Neural cell (in vitro differentiated cells): ENCODE measurements at regions not wholly inside any gene's neighbourhood (a gene's known extent, or its start where the extent isn't known, plus 50 kb on each side); places are given as distances from the start of the nearest gene placed in this dataset.

Experiments used
- H2AFZ ChIP-seq: fragments of 200-600, 300-800 bp; sonication (generic), shearing (Covaris generic); 2 replicates; pipeline ENCODE4 v1.6.0; 2014; ENCODE audit warnings: low read depth, mild to moderate bottlenecking, antibody characterized with exemption, low read length, moderate library complexity
- H3F3A ChIP-seq: fragments of 200-600 bp; shearing (Covaris generic); 2 replicates; pipeline ENCODE4 v1.6.1; 2016; ENCODE audit warnings: mild to moderate bottlenecking, moderate library complexity, mixed read lengths, antibody characterized with exemption, low read length; ENCODE audit not compliant: insufficient read depth, poor library complexity, severe bottlenecking
- H3K27ac ChIP-seq: fragments of 200-600, 300-800 bp; sonication (generic), shearing (Covaris generic); 2 replicates; pipeline ENCODE4 v1.5.1; 2014; ENCODE audit warnings: mild to moderate bottlenecking, low read length, moderate library complexity
- H3K27me3 ChIP-seq: fragments of 300-800, 200-600 bp; sonication (generic), shearing (Covaris generic); 2 replicates; pipeline ENCODE4 v1.6.0; 2014; ENCODE audit warnings: mild to moderate bottlenecking, low read depth, low read length, moderate library complexity; ENCODE audit not compliant: insufficient read depth
- H3K36me3 ChIP-seq: fragments of 300-800, 200-600 bp; sonication (generic), shearing (Covaris generic); 2 replicates; pipeline ENCODE4 v1.5.1; 2014; ENCODE audit warnings: mild to moderate bottlenecking, antibody characterized with exemption, low read length, moderate library complexity; ENCODE audit not compliant: insufficient read depth
- H3K4me2 ChIP-seq: fragments of 300-800, 200-600 bp; sonication (generic), shearing (Covaris generic); 2 replicates; pipeline ENCODE4 v1.6.0; 2014; ENCODE audit warnings: mild to moderate bottlenecking, low read length
- H3K4me3 ChIP-seq: fragments of 300-800, 200-600 bp; sonication (generic), shearing (Covaris generic); 2 replicates; pipeline ENCODE4 v1.5.1; 2014; ENCODE audit warnings: mild to moderate bottlenecking, low read length, moderate library complexity
- H3K79me2 ChIP-seq: fragments of 200-600 bp; shearing (Covaris generic); replicated peaks from 2 replicates; pipeline ENCODE4 v1.6.0; 2014; ENCODE audit warnings: mild to moderate bottlenecking, low read length, moderate library complexity; ENCODE audit not compliant: insufficient read depth
- H3K9ac ChIP-seq: fragments of 300-800, 200-600 bp; sonication (generic), shearing (Covaris generic); 2 replicates; pipeline ENCODE4 v1.6.1; 2016; ENCODE audit warnings: mild to moderate bottlenecking, low read length, mixed read lengths
- H3K9me2 ChIP-seq: fragments of 200-600 bp; shearing (Covaris generic); 2 replicates; pipeline ENCODE4 v1.6.1; 2016; ENCODE audit warnings: mild to moderate bottlenecking, low read length, mixed read lengths; ENCODE audit not compliant: insufficient read depth
- H3K9me3 ChIP-seq: fragments of 200-600, 300-800 bp; sonication (generic), shearing (Covaris generic); 2 replicates; pipeline ENCODE4 v1.6.1; 2016; ENCODE audit warnings: mild to moderate bottlenecking, mixed run types, low read length, moderate library complexity, mixed read lengths
- H4K20me1 ChIP-seq: fragments of 200-600 bp; shearing (Covaris generic); 2 replicates; pipeline ENCODE4 v1.6.1; 2016; ENCODE audit warnings: mild to moderate bottlenecking, mixed run types; ENCODE audit not compliant: insufficient read depth
- EP300 ChIP-seq: fragments of 450-650 bp; conservative IDR thresholded peaks from 2 replicates; pipeline ENCODE4 v1.6.1; 2014; ENCODE audit warnings: antibody characterized with exemption, mild to moderate bottlenecking, moderate library complexity; ENCODE audit not compliant: poor library complexity, severe bottlenecking
- EZH2 ChIP-seq: fragments of 200-600, 300-800 bp; shearing (Covaris generic), sonication (generic); IDR thresholded peaks from 2 replicates; pipeline ENCODE4 v1.6.1; 2014; ENCODE audit warnings: antibody characterized with exemption, low read length, borderline replicate concordance, mild to moderate bottlenecking; ENCODE audit not compliant: insufficient read depth, poor library complexity, severe bottlenecking
- MXI1 ChIP-seq: fragments of 450-650 bp; conservative IDR thresholded peaks from 2 replicates; pipeline ENCODE4 v1.6.1; 2014; ENCODE audit warnings: antibody characterized with exemption, mild to moderate bottlenecking; ENCODE audit not compliant: poor library complexity, severe bottlenecking
- POLR2AphosphoS5 ChIP-seq: IDR thresholded peaks from 2 replicates; pipeline ENCODE4 v1.6.1; 2012
- RAD21 ChIP-seq: fragments of 450-650 bp; conservative IDR thresholded peaks from 2 replicates; pipeline ENCODE4 v1.6.1; 2014; ENCODE audit warnings: antibody characterized with exemption, mild to moderate bottlenecking, moderate library complexity
- SMC3 ChIP-seq: fragments of 450-650 bp; conservative IDR thresholded peaks from 2 replicates; pipeline ENCODE4 v1.6.1; 2014; ENCODE audit warnings: antibody characterized with exemption, mild to moderate bottlenecking, moderate library complexity; ENCODE audit not compliant: poor library complexity
- TAF1 ChIP-seq: IDR thresholded peaks from 2 replicates; pipeline ENCODE4 v1.6.1; 2012; ENCODE audit warnings: low read depth
- TF ChIP-seq, protein P1 (sequence below): IDR thresholded peaks from 2 replicates; pipeline ENCODE4 v1.6.1; 2012; ENCODE audit warnings: borderline replicate concordance
- TF ChIP-seq, protein P2 (sequence below): fragments of 450-650 bp; IDR thresholded peaks from 2 replicates; pipeline ENCODE4 v1.5.1; 2014; ENCODE audit warnings: antibody characterized with exemption, mild to moderate bottlenecking, moderate library complexity; ENCODE audit not compliant: poor library complexity, severe bottlenecking

DNA sequence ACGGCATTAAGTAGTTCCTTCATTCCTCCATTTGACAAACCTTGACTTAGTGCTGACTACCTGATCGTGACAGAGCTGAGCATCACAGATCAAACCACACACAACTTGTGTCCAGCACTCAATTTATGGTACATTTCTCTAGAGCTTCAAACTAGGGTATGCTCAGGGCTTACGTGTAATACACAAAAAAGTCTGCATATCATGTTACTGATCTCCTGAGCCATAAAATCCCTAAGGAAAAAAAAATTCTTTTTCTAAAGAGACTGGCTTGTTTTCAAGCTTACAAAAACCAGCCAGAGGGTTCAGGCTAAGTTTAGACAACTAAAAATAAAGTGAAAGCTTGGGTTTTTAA lies 88.0 kb upstream of the ALKAL2 start:
- H3K36me3 ChIP-seq = no peaks in the 10 kb centered on the region
- no peak for TF ChIP-seq POLR2AphosphoS5
- TF ChIP-seq, protein P1, sequence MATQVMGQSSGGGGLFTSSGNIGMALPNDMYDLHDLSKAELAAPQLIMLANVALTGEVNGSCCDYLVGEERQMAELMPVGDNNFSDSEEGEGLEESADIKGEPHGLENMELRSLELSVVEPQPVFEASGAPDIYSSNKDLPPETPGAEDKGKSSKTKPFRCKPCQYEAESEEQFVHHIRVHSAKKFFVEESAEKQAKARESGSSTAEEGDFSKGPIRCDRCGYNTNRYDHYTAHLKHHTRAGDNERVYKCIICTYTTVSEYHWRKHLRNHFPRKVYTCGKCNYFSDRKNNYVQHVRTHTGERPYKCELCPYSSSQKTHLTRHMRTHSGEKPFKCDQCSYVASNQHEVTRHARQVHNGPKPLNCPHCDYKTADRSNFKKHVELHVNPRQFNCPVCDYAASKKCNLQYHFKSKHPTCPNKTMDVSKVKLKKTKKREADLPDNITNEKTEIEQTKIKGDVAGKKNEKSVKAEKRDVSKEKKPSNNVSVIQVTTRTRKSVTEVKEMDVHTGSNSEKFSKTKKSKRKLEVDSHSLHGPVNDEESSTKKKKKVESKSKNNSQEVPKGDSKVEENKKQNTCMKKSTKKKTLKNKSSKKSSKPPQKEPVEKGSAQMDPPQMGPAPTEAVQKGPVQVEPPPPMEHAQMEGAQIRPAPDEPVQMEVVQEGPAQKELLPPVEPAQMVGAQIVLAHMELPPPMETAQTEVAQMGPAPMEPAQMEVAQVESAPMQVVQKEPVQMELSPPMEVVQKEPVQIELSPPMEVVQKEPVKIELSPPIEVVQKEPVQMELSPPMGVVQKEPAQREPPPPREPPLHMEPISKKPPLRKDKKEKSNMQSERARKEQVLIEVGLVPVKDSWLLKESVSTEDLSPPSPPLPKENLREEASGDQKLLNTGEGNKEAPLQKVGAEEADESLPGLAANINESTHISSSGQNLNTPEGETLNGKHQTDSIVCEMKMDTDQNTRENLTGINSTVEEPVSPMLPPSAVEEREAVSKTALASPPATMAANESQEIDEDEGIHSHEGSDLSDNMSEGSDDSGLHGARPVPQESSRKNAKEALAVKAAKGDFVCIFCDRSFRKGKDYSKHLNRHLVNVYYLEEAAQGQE = no peak
- TF ChIP-seq, protein P2, sequence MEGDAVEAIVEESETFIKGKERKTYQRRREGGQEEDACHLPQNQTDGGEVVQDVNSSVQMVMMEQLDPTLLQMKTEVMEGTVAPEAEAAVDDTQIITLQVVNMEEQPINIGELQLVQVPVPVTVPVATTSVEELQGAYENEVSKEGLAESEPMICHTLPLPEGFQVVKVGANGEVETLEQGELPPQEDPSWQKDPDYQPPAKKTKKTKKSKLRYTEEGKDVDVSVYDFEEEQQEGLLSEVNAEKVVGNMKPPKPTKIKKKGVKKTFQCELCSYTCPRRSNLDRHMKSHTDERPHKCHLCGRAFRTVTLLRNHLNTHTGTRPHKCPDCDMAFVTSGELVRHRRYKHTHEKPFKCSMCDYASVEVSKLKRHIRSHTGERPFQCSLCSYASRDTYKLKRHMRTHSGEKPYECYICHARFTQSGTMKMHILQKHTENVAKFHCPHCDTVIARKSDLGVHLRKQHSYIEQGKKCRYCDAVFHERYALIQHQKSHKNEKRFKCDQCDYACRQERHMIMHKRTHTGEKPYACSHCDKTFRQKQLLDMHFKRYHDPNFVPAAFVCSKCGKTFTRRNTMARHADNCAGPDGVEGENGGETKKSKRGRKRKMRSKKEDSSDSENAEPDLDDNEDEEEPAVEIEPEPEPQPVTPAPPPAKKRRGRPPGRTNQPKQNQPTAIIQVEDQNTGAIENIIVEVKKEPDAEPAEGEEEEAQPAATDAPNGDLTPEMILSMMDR = no peak
- no peak for TF ChIP-seq RAD21
- TF ChIP-seq TAF1 = no peak
- no peak for TF ChIP-seq SMC3
- TF ChIP-seq EZH2 = no peak
- no peak for TF ChIP-seq MXI1
- no peak for TF ChIP-seq EP300
- no peak overlapping the region for H3K27ac ChIP-seq
- no peaks in the 10 kb centered on the region for H3K79me2 ChIP-seq
- H3K27me3 ChIP-seq = no peaks in the 10 kb centered on the region
- no peak overlapping the region for H3K9ac ChIP-seq
- H3K9me2 ChIP-seq = no peaks in the 10 kb centered on the region
- no peak overlapping the region for H2AFZ ChIP-seq
- no peak overlapping the region for H3K4me3 ChIP-seq
- no peaks in the 10 kb centered on the region for H3K9me3 ChIP-seq
- no peak overlapping the region for H3K4me2 ChIP-seq
- no peaks in the 10 kb centered on the region for H3F3A ChIP-seq
- H4K20me1 ChIP-seq = no peaks in the 10 kb centered on the region

DNA sequence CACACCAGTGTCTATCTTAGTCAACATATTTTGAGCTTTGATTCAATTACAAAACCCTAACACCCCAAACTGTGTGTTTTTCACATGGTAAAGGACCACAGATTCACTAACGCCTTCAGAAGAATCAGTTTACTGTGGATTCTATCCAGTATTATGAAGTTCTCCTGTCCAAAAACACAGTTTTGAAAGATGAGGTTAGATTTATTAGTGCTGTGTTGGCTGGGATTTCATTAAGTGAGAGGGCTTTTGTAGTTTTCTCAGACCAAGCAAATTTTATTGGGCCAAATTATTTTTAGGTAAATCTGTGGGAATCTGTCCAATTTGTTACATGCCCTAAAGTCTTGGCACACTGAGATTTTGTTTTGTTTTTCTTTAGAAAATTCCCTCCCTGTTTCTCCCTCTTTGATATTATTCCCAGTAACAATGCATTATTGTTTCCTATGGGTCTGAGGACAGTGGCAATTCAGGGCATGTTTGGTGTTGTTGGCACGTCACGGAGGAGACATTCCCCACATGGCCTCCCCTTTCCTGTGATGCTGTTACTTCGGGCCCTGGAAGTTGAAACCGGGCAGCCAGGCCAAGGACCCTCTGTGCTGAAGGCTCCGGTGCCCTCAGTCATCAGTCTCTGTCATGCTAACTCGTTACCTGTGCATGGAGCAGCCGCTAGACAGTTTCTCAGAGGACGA lies 87.5 kb upstream of the ALKAL2 start:
- no peaks in the 10 kb centered on the region for H3K9me3 ChIP-seq
- H3K27ac ChIP-seq = no peak overlapping the region
- no peak overlapping the region for H3K4me3 ChIP-seq
- H3K79me2 ChIP-seq = no peaks in the 10 kb centered on the region
- H3K36me3 ChIP-seq = no peaks in the 10 kb centered on the region
- H3K4me2 ChIP-seq = no peak overlapping the region
- H3K27me3 ChIP-seq = no peaks in the 10 kb centered on the region
- H3K9me2 ChIP-seq = no peaks in the 10 kb centered on the region
- no peaks in the 10 kb centered on the region for H4K20me1 ChIP-seq
- TF ChIP-seq, protein P2 = no peak
- TF ChIP-seq TAF1 (no peak), EZH2 (no peak), POLR2AphosphoS5 (no peak), RAD21 (no peak), EP300 (no peak), SMC3 (no peak), MXI1 (no peak)
- TF ChIP-seq, protein P1 = no peak
- H3F3A ChIP-seq = no peaks in the 10 kb centered on the region
- no peak overlapping the region for H3K9ac ChIP-seq
- H2AFZ ChIP-seq = no peak overlapping the region
